ENCODE measurements at regions not wholly inside any gene's neighbourhood (a gene's known extent, or its start where the extent isn't known, plus 50 kb on each side); places are given as distances from the start of the nearest gene placed in this dataset.
"Not testable (repeated sequence)": the region's sequence is repeated elsewhere in the genome, so short reads cannot be mapped to it uniquely, and the experiment has no call there.

DNA sequence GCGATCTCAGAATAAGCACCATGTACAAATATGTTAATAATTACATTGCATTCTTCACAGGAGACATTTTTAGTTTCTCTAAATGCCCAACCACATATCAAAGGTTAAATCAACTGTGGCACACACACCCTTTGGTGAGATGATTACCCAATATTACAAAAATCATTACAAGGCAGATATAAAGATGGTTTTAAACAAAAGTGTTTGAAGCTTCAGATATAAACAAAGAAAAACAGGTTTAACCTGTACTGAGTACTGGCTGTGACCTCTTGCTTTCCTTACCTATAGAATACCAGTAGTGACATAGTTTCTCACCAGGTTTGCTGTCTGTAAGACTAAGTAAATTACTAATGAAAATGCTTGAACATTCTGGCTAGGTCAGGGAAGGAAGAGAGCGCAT lies 360.0 kb upstream of the IGFBP3 start:
- DNase-seq (ENCODE audit: low read depth), result no peak
- Histone ChIP-seq H3K4me3 (ENCODE audit: low read depth, low read length) (no peak overlapping the region), H3K27me3 (ENCODE audit: control insufficient read depth, insufficient read depth, low read length) (no peaks in the 10 kb centered on the region), H3K36me3 (ENCODE audit: control insufficient read depth, insufficient read depth, low read length) (no peaks in the 10 kb centered on the region)
- POLR2A ChIA-PET, result no interaction called here
- TF ChIP-seq, protein P1, sequence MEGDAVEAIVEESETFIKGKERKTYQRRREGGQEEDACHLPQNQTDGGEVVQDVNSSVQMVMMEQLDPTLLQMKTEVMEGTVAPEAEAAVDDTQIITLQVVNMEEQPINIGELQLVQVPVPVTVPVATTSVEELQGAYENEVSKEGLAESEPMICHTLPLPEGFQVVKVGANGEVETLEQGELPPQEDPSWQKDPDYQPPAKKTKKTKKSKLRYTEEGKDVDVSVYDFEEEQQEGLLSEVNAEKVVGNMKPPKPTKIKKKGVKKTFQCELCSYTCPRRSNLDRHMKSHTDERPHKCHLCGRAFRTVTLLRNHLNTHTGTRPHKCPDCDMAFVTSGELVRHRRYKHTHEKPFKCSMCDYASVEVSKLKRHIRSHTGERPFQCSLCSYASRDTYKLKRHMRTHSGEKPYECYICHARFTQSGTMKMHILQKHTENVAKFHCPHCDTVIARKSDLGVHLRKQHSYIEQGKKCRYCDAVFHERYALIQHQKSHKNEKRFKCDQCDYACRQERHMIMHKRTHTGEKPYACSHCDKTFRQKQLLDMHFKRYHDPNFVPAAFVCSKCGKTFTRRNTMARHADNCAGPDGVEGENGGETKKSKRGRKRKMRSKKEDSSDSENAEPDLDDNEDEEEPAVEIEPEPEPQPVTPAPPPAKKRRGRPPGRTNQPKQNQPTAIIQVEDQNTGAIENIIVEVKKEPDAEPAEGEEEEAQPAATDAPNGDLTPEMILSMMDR (IDR thresholded peaks at IDR 0.05; ENCODE audit: insufficient read depth, low read depth, low read length), result no peak
- CTCF ChIA-PET, result no interaction called here

DNA sequence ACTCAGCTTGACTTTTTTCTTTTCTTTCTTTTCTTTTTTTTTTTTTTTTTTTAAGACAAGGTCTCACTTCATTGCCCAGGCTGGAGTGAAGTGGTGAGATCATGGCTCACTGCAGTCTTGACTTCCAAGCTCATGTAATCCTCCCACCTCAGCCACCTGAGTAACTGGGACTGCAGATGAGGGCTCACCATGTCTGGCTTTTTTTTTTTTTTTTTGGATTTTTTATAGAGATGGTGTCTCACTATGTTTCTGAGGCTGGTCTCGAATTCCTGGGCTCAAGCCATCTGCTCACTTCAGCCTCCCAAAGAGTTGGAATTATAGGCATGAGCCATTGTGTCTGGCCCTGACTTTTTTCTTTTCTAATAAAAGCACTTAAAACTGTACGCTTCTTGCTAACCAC lies 358.2 kb upstream of the IGFBP3 start:
- no peaks in the 10 kb centered on the region for H3K27me3 ChIP-seq (ENCODE audit: control insufficient read depth, insufficient read depth, low read length)
- H3K36me3 ChIP-seq (ENCODE audit: control insufficient read depth, insufficient read depth, low read length), result no peaks in the 10 kb centered on the region
- TF ChIP-seq, protein P1 (IDR thresholded peaks at IDR 0.05; ENCODE audit: insufficient read depth, low read depth, low read length), result no peak
- H3K4me3 ChIP-seq (ENCODE audit: low read depth, low read length), result no peak overlapping the region
- peak; percentile 36 for DNase-seq (ENCODE audit: low read depth)
- ChIA-PET CTCF (interaction anchor here (0.6 kb wide), 1 partner anchor 19 kb away, joined by 3 read pairs; no protein-coding TSS in a partner anchor), POLR2A (interaction anchor here (0.6 kb wide), 1 partner anchor 34 kb away, joined by 5 read pairs; no protein-coding TSS in a partner anchor)

DNA sequence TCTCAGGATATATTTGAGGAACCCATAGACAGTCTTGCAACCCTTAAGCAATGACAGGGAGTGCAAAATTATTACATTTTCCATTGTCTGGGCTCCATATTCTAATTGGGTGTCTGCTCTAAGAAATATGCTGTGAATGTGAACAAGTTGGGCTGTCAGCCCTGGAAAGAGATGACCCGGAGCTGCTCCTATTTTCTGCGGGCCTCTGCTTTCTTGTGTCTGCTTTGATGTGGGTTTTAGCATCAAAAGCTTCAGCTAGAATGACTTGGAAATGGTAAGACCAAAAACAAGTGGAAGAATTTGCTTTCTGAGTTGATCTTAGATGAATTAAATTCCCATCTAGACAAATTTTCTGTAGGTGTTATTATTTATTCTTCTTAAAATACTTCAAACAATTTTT lies 343.6 kb upstream of the IGFBP3 start:
- no peak for DNase-seq (ENCODE audit: low read depth)
- TF ChIP-seq, protein P1 (IDR thresholded peaks at IDR 0.05; ENCODE audit: insufficient read depth, low read depth, low read length), result no peak
- ChIA-PET CTCF (no interaction called here), POLR2A (no interaction called here)
- Histone ChIP-seq H3K36me3 (ENCODE audit: control insufficient read depth, insufficient read depth, low read length) (no peaks in the 10 kb centered on the region), H3K27me3 (ENCODE audit: control insufficient read depth, insufficient read depth, low read length) (no peaks in the 10 kb centered on the region), H3K4me3 (ENCODE audit: low read depth, low read length) (no peak overlapping the region)

DNA sequence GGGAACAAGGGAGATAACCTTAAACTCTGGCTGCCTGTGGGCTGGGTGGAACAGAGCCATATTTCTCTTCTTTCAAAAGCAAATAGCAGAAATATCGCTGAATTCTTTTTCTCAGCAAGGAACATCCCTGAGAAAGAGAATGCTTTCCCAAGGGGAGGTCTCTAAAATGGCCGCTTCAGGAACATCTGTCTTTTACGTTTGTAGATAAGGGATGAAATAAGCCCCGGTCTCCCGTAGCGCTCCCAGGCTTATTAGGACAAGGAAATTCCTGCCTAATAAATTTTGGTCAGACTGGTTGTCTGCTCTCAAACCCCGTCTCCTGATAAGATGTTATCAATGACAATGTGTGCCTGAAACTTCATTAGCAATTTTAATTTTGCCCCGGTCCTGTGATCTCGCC lies 340.6 kb upstream of the IGFBP3 start:
- H3K4me3 ChIP-seq (ENCODE audit: low read depth, low read length); H3K27me3 ChIP-seq (ENCODE audit: control insufficient read depth, insufficient read depth, low read length); POLR2A ChIA-PET; DNase-seq (ENCODE audit: low read depth); H3K36me3 ChIP-seq (ENCODE audit: control insufficient read depth, insufficient read depth, low read length); CTCF ChIA-PET: not testable (repeated sequence)

DNA sequence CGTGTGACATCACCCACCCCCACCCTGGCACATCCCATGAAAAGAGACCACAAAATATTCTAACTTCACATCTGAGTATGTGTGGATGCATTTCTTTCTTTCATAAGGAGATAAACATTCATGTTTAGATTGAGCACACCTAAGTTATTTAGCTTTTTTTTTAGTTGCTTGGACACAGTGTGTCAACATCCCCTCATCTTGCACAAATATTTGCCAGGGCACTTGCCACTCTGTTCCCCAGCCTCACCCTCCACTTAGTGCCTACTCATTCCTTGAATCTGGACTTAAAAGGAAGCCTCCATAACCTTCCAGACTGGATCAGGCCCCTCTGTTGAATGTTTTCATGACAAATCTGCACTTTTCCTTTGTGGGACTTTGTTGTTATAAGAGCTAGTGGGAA lies 338.9 kb upstream of the IGFBP3 start:
- ChIA-PET POLR2A (no interaction called here), CTCF (interaction anchor here (0.7 to 2.0 kb wide), 4 partner anchors 11 to 337 kb away, joined by 3 to 7 read pairs (median 4); no protein-coding TSS in a partner anchor)
- Histone ChIP-seq H3K27me3 (ENCODE audit: control insufficient read depth, insufficient read depth, low read length) (no peaks in the 10 kb centered on the region), H3K36me3 (ENCODE audit: control insufficient read depth, insufficient read depth, low read length) (no peaks in the 10 kb centered on the region), H3K4me3 (ENCODE audit: low read depth, low read length) (no peak overlapping the region)
- TF ChIP-seq, protein P1 (IDR thresholded peaks at IDR 0.05; ENCODE audit: insufficient read depth, low read depth, low read length), result no peak
- no peak for DNase-seq (ENCODE audit: low read depth)

DNA sequence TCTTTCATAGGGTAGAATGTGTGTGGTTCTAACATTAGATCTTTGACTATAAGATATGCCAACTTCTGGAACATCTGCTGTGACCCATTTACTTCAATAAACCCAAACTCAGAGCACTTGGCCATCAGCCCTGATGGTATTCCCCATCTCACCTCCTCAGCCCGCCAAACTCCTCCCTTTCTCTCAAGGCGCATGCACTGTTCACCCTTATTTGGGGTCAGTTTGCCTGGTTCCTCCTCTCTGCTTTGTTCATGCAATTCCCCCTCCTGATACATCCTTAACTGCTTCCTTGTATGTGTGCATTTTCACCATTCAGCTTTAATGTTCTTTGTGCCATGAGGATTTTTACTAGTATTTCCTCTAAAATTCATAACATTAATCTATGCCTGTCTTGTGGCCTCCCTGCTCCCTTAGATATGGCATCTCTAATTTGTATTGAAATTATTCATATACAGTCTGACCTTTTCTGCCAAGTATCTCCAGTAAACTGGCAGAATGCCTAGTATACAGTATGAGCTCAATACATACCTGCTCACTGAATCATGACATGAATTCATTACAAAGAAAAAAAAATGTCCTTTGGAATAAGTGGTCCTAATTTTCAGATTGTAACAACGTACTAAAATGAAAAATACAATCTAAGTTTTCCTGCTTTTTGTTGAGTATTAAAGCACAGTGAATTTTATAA lies 336.8 kb upstream of the IGFBP3 start:
- DNase-seq (ENCODE audit: low read depth), result peak; percentile 39
- Histone ChIP-seq H3K4me3 (ENCODE audit: low read depth, low read length) (no peak overlapping the region), H3K36me3 (ENCODE audit: control insufficient read depth, insufficient read depth, low read length) (no peaks in the 10 kb centered on the region), H3K27me3 (ENCODE audit: control insufficient read depth, insufficient read depth, low read length) (no peaks in the 10 kb centered on the region)
- TF ChIP-seq, protein P1 (IDR thresholded peaks at IDR 0.05; ENCODE audit: insufficient read depth, low read depth, low read length), result no peak
- CTCF ChIA-PET, result interaction anchor here (1.7 kb wide), 1 partner anchor 335 kb away, joined by 8 read pairs; no protein-coding TSS in a partner anchor
- POLR2A ChIA-PET, result no interaction called here
